ENCODE measurements at regions not wholly inside any gene's neighbourhood (a gene's known extent, or its start where the extent isn't known, plus 50 kb on each side); places are given as distances from the start of the nearest gene placed in this dataset.

DNA sequence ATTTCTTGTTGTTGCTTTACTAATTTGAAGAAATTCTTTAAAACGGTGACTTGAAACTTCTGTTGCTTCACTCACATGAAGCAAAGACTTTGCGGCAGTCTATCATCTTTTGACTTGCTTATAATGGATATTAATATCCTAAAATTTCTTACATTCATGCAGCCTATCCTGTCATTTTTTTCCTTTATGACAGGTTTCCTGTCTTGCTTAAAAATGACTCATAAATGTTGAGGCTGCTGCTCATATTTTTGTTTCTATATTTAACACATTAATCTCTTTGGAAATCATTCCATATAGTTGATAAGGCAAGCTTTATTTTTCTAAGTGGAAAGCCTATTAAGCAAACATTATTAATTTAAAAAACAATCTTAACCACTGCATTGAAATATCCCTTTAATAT lies 176.6 kb upstream of the GALNTL6 start:
- TF ChIP-seq, protein P1, sequence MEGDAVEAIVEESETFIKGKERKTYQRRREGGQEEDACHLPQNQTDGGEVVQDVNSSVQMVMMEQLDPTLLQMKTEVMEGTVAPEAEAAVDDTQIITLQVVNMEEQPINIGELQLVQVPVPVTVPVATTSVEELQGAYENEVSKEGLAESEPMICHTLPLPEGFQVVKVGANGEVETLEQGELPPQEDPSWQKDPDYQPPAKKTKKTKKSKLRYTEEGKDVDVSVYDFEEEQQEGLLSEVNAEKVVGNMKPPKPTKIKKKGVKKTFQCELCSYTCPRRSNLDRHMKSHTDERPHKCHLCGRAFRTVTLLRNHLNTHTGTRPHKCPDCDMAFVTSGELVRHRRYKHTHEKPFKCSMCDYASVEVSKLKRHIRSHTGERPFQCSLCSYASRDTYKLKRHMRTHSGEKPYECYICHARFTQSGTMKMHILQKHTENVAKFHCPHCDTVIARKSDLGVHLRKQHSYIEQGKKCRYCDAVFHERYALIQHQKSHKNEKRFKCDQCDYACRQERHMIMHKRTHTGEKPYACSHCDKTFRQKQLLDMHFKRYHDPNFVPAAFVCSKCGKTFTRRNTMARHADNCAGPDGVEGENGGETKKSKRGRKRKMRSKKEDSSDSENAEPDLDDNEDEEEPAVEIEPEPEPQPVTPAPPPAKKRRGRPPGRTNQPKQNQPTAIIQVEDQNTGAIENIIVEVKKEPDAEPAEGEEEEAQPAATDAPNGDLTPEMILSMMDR (conservative IDR thresholded peaks at IDR 0.05 in 1 of 2, IDR thresholded peaks at IDR 0.05 in 1 of 2; ENCODE audit: extremely low read depth in 1 of 2, insufficient read depth in 1 of 2, low read depth in 1 of 2, low read length in 2 of 2) = no peak
- TF ChIP-seq EZH2 (IDR thresholded peaks at IDR 0.05; ENCODE audit: borderline replicate concordance, low read length) = no peak

All from mammary epithelial cell (primary cell).